IgD-negative memory B cell (primary cell): ENCODE measurements at regions not wholly inside any gene's neighbourhood (a gene's known extent, or its start where the extent isn't known, plus 50 kb on each side); places are given as distances from the start of the nearest gene placed in this dataset.

Experiments used
- H3K27ac Mint-ChIP-seq, 3 donors: one replicate each; pipeline ENCODE4 v1.8.0; 2020 to 2022; ENCODE audit warnings: mild to moderate bottlenecking in 3 of 3, mixed read lengths in 3 of 3, moderate library complexity in 1 of 3
- H3K27me3 Mint-ChIP-seq: one replicate; pipeline ENCODE4 v1.8.0; 2021; ENCODE audit warnings: mixed read lengths
- H3K36me3 Mint-ChIP-seq: one replicate; pipeline ENCODE4 v1.8.0; 2020; ENCODE audit warnings: mild to moderate bottlenecking, mixed read lengths
- H3K4me1 Mint-ChIP-seq, 3 donors: one replicate each; pipeline ENCODE4 v1.8.0; 2020 to 2022; ENCODE audit warnings: mixed read lengths in 3 of 3, mild to moderate bottlenecking in 1 of 3
- H3K4me3 Mint-ChIP-seq, 4 donors: one replicate each; pipeline ENCODE4 v1.8.0; 2020 to 2022; ENCODE audit warnings: mild to moderate bottlenecking in 4 of 4, mixed read lengths in 4 of 4, moderate library complexity in 3 of 4
- H3K9me3 Mint-ChIP-seq, 3 donors: one replicate each; pipeline ENCODE4 v1.8.0; 2020 to 2021; ENCODE audit warnings: mixed read lengths in 3 of 3, mild to moderate bottlenecking in 1 of 3

DNA sequence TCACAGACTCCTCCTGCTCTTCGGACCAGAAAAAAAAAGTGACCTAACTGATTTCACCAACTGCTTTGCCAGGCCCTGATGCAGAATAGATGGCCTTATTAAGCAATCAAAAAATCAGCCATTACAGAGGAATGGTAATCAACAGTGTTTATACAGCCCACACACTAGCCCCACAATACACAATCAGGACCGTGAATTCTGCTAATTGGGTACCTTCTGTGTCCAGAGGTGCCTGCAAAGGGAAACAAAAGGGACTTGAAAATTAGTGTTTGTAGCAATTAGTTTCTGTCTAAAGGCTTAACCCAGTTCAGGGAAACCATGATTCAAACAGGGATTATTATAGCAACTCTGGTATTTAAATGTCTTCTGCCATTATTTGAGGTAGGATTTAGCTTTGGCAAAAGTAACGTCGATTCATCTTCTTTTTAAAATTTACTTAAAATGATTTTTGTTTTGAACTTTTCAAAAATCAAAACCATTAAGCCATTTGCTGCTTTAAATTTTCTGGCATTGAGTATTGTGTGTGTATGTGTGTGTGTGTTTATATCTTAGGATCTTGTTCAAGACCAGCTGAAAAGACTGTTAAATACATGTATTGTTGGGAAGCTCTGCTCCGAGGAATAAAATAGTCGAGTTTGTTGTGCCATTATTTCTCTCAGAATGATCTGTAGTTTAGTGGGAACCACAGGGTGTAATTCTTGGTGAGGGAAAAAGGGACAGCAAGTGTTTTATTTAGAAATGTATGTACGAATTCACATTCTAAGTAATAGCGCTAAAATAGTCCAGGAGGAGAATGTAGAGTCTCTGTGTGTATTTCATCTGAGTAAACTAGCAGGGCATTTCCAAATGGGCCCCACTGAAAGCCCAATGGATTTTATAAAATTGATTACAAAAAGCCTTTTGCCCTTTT is 156.1 kb downstream of the PTCSC3 start:
- Mint-ChIP-seq H3K4me1 (peaks cover 0 to 8% (median 4%) of the 10 kb centered on the region in 3 donors), H3K36me3 (no peaks in the 10 kb centered on the region), H3K27me3 (no peaks in the 10 kb centered on the region), H3K4me3 (no peak overlapping the region), H3K27ac (no peak overlapping the region), H3K9me3 (peaks cover 0 to 2% (median 0%) of the 10 kb centered on the region in 3 donors)

DNA sequence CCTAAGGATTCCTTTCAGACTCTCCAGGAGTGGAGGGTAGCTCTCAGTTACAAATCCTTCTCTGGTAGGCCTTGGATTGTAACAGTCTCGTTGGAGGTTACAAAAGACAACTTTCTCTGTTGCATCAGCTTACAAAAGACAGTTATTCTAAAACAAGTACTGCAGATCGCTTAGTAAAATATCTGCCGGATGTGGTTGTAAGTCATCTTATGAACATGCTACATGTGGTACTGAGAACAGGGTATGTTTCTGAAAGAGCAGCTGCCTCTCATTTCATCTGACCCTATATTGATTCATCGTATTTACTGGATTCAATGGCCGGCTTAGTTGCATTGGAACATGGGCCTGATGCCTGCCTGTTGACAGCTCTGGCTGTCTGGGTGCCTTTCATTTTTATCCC is 157.4 kb downstream of the PTCSC3 start:
- peaks cover 3% of the 10 kb centered on the region for H3K27me3 Mint-ChIP-seq
- H3K4me3 Mint-ChIP-seq, result no peak overlapping the region
- no peak overlapping the region for H3K27ac Mint-ChIP-seq

DNA sequence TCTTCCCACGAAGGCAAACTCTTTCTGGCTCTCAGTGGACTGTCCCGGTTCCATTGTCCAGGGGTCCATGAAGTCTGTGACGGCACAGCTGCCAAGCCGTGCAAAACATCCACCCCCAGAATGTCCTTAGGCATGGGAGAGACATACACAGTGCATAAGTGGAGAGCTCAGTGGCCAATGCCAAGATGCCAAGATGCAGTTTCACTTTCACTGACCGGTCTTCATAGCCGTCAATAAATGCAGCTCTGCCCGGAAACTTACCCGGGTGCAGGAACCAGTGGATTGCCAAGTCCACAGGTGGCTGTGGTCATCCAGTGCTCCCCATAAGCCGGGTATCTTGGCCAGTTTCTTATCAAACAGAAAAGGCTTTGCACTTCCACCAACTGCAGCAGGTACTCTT is 162.3 kb downstream of the PTCSC3 start:
- Mint-ChIP-seq H3K9me3 (no peaks in the 10 kb centered on the region), H3K36me3 (no peaks in the 10 kb centered on the region), H3K27me3 (peaks cover 3% of the 10 kb centered on the region), H3K27ac (no peak overlapping the region), H3K4me3 (no peak overlapping the region), H3K4me1 (peaks cover 0 to 2% (median 0%) of the 10 kb centered on the region in 3 donors)

More for the DNA sequence above, 157.4 kb downstream of the PTCSC3 start:
- Mint-ChIP-seq H3K36me3 (no peaks in the 10 kb centered on the region), H3K4me1 (peaks cover 0 to 8% (median 4%) of the 10 kb centered on the region in 3 donors), H3K9me3 (no peaks in the 10 kb centered on the region)

DNA sequence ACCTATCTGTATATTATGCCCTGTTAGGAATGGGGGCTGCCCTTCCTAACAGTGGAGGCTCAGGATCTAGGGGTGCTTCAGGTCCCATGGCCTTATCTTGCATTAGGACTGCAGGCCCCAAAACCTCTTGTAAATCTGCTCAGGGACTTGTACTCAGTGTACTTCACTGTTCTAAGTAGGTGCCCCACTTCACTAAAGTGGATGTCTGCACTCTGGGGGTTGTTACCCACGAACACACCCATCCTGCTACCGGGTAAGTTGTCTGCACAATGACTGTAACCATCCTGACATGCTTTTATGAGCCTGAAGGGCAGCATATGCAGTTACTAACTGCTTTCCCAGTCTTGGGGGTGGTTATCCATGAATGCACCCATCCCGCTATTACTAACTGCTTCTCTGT is 163.0 kb downstream of the PTCSC3 start:
- H3K27ac Mint-ChIP-seq, result no peak overlapping the region
- H3K36me3 Mint-ChIP-seq, result no peaks in the 10 kb centered on the region
- peaks cover 0 to 2% (median 0%) of the 10 kb centered on the region in 3 donors for H3K4me1 Mint-ChIP-seq
- no peaks in the 10 kb centered on the region for H3K9me3 Mint-ChIP-seq
- peaks cover 3% of the 10 kb centered on the region for H3K27me3 Mint-ChIP-seq
- no peak overlapping the region for H3K4me3 Mint-ChIP-seq

DNA sequence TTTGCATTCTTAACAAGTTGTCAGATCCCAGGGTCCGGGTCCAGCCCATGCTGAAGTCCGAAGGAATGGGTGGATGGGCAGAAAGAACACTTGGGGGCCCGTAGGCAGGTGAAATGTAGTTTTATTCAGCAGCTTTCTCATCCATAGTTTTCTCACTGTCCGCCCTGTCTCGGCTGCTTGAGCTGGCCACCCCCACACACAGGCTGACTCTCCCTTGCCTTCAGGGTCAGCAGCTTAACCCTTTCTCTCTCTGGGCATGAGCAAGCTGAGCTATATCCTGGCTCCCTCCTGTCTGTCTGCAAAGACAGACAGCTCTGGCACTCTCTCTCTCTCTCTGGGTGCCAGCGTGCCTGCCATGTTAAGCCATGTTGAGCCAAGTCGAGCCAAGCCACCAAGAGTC is 163.9 kb downstream of the PTCSC3 start:
- Mint-ChIP-seq H3K4me3 (no peak overlapping the region), H3K36me3 (no peaks in the 10 kb centered on the region), H3K4me1 (peaks cover 0 to 2% (median 0%) of the 10 kb centered on the region in 3 donors), H3K27ac (no peak overlapping the region), H3K27me3 (peaks cover 3% of the 10 kb centered on the region), H3K9me3 (no peaks in the 10 kb centered on the region)

DNA sequence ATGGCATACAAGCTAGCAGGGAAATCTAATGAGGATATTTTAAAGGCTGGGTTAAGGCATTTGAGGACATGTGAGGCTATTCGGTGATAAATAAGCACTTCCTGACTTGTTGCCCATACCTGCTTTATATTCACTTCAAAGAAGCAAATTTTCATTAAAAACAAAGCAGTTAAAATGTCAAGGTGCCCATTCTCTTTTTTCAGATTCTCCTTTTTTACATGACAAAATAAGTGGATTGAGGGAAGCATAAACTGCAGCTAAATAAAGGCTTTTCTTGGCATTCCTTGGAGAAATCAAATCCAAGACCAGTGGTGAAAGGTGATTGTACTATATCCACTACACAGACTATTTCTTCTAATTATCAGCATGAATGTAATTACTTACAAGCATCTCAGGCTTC is 166.9 kb downstream of the PTCSC3 start:
- H3K36me3 Mint-ChIP-seq, result no peaks in the 10 kb centered on the region
- no peaks in the 10 kb centered on the region for H3K9me3 Mint-ChIP-seq
- H3K27ac Mint-ChIP-seq, result no peak overlapping the region
- H3K4me3 Mint-ChIP-seq, result no peak overlapping the region
- H3K4me1 Mint-ChIP-seq, result no peaks in the 10 kb centered on the region
- H3K27me3 Mint-ChIP-seq, result peaks cover 1% of the 10 kb centered on the region

DNA sequence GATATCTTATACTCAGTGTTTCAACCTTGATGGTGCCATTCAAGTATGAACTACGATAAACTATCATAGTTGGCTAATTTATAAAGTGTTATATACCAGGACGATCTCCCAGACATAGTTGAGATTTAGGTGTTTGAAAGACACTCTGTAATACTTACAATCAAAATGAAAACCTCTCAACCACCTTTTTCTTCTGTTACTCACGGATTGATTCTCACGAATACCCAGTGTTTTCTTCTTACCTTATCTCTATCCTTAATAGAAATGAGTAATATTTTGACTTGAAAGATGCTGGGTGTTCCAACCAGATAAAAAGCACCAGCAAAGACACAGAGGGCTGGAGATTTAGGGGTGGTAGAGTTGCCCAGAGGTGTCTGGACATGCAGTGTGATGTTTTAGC is 169.9 kb downstream of the PTCSC3 start:
- Mint-ChIP-seq H3K27me3 (peaks cover 1% of the 10 kb centered on the region), H3K9me3 (no peaks in the 10 kb centered on the region), H3K27ac (no peak overlapping the region), H3K36me3 (no peaks in the 10 kb centered on the region), H3K4me1 (no peaks in the 10 kb centered on the region), H3K4me3 (no peak overlapping the region)

DNA sequence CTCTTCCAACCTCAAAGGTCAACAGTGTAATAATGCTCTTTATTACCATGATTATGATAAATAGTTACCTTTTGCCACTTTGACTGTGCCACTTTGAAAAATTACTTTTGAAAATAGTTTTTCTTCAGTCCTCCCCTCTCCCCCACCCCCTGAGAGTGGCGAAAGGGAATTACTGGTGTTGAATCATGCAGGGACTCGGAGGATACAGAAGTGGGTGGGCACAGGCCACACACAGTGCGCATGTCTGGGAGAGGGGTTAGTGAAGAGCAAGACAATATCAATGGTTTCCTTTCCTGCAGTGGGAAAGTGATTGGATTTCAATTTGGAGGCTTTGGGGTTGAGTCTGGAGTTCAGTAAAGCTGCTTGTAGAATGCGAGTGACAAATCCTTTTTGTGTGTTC is 170.9 kb downstream of the PTCSC3 start:
- Mint-ChIP-seq H3K27ac (no peak overlapping the region), H3K36me3 (no peaks in the 10 kb centered on the region), H3K27me3 (peaks cover 1% of the 10 kb centered on the region), H3K4me3 (no peak overlapping the region), H3K9me3 (no peaks in the 10 kb centered on the region), H3K4me1 (no peaks in the 10 kb centered on the region)

DNA sequence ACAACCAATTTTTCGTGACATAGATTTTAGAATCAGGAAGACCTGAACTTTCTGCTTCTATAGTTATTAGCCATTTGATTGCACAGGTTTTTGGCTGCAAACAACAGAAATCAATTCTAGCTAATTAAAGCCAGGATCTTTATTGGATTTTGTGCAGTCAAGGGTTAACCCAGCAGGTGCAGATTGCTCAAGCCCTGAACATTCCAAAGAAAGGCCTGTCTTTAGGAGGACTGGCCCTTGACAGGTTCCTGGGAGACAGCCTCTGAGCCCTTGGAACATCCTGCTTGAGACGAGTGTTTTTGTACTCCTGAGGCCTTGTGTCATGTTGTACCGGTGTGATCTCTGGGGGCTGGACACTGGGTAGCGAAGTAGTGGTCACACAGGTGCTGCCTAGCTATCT is 174.6 kb downstream of the PTCSC3 start:
- Mint-ChIP-seq H3K9me3 (no peaks in the 10 kb centered on the region), H3K4me1 (no peaks in the 10 kb centered on the region), H3K27ac (no peak overlapping the region), H3K27me3 (peaks cover 1% of the 10 kb centered on the region), H3K36me3 (no peaks in the 10 kb centered on the region), H3K4me3 (no peak overlapping the region)

DNA sequence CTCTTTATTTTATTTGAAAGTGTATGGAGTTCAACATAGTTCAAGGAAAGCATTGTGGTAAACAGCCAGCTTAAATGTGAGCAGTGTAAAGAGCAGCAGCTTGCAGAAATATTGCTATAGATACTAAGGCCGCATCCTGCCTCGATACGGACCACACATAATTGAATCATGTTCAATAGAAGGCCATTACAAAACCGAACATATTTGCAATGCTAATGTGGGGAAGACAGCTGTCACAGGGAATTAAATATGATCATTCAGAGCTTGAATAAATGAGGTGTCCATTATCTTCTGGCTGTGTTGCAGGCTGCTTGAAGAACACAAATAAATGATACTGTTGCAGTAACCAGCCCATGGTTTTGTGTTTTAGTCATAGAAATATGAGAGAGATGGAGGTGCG is 173.2 kb downstream of the BRMS1L start:
- Mint-ChIP-seq H3K36me3 (no peaks in the 10 kb centered on the region), H3K4me1 (no peaks in the 10 kb centered on the region), H3K4me3 (no peak overlapping the region), H3K9me3 (no peaks in the 10 kb centered on the region), H3K27me3 (no peaks in the 10 kb centered on the region), H3K27ac (no peak overlapping the region)

DNA sequence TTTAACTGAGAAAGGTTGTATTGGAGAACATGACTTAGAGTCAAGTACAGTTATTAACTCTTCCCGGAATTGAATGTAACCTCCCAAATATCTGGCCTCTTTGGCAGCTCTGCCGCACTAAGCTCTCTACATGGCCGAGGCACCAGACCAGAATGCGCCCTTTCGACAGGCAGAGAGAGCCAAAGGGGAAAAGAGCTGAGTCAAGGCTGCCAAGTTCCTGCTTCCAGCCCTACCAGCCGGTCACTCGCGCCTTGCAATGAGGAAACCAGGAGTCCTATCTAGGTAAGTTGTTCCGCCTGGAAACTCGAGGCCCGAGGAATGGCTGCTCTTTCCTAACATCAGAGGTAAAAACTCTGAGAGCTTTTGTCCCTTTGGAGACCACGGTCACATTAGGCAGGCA is 172.2 kb downstream of the BRMS1L start:
- Mint-ChIP-seq H3K36me3 (no peaks in the 10 kb centered on the region), H3K9me3 (no peaks in the 10 kb centered on the region), H3K4me1 (no peaks in the 10 kb centered on the region), H3K4me3 (no peak overlapping the region), H3K27me3 (peaks cover 2% of the 10 kb centered on the region), H3K27ac (no peak overlapping the region)

DNA sequence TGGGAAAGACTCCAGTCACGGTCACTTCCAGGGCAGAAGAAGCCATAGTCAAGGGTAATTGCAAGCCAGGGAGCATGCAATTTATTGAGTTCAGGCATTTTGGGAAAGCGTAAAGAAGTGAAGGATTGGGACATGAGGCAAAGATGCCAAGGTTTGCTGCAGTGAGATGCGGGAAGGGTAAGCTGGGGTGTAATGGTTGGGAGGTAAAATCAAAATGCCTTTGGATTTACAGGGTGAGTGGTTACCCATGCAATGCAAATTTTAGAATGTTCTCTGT is 167.5 kb downstream of the BRMS1L start:
- Mint-ChIP-seq H3K36me3 (peaks cover 3% of the 10 kb centered on the region), H3K4me1 (no peaks in the 10 kb centered on the region), H3K4me3 (no peak overlapping the region), H3K9me3 (no peaks in the 10 kb centered on the region), H3K27ac (no peak overlapping the region), H3K27me3 (peaks cover 2% of the 10 kb centered on the region)

DNA sequence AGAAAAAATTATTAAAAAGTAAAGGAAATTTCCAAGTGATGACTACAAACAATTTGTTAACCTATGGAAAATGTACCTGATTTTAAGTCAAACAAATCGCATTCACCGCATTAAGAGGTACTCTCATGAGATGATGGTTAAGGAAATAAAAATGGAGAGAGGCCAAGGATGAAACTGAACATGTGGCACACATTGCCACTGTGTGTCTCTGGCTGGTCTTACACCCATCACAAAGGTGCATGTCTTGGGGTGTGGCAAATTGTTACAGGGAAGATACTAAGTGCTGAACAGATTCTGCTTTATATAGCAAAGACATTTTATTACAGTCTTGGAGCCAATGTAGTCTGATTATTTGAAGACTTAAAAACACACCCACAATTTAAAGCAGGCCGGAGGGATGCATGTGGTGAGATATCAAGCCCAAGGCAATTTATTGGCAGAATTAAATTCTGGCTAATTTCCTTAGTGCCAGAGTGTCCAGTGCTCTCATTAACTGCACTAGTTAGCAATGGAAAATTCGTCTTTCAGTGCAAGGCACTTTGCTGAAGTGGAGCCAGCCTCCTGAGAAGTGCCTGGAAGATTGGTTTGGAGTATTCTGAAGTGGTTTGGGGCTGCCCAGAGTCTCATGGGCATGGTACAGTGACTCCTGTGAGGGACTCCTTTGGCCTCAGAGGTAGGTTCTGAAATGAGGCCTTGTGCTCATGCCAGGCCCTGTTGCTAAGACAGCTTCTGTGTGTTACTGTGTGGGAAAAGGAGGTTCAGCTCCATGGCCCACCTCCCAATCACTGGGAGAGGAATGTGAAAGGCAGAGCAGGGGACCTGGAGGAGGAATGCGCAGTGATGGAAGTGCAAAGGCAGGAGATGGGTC is 166.9 kb downstream of the BRMS1L start:
- Mint-ChIP-seq H3K4me3 (no peak overlapping the region), H3K4me1 (no peaks in the 10 kb centered on the region), H3K9me3 (no peaks in the 10 kb centered on the region), H3K36me3 (peaks cover 3% of the 10 kb centered on the region), H3K27ac (no peak overlapping the region), H3K27me3 (peaks cover 2% of the 10 kb centered on the region)

DNA sequence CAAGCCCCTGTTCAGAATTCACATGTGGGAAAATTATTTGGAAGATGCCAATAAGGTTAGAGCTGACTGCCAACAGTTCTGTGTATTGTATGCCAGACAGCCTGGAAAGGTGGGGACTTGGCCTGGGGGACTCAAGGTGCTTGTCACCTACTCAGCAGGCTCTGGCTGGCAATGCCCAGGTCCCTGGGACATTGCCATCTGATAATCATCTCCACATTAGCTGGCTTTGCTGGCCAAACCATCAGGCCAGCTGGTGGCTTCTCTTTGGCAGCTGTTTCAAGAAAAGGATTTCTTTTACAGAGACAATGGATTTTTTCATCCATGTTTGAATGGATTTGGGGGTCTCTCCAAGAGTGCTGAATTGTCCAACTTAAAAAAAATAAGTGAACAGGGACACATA is 165.2 kb downstream of the BRMS1L start:
- Mint-ChIP-seq H3K4me3 (no peak overlapping the region), H3K27ac (no peak overlapping the region), H3K27me3 (peaks cover 4% of the 10 kb centered on the region), H3K9me3 (no peaks in the 10 kb centered on the region), H3K4me1 (no peaks in the 10 kb centered on the region), H3K36me3 (peaks cover 3% of the 10 kb centered on the region)

DNA sequence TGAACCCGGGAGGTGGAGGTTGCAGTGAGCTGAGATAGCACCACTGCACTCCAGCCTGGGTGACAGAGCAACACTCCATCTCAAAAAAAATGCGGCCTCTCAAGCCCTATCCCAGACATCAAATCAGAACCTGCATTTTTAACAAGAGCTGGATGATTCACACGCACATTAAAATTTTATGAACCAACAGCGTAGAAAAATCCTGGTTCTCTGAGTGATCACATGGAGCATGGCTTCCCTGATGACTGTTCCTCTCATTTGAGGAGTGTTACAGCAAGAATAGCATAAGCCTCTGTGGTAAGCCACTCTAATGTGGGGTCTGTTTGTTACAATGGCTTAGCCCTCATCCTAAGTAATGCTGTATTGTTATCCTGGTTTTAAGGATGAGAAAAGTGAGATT is 163.6 kb downstream of the BRMS1L start:
- Mint-ChIP-seq H3K9me3 (no peaks in the 10 kb centered on the region), H3K27me3 (peaks cover 4% of the 10 kb centered on the region), H3K4me3 (no peak overlapping the region), H3K27ac (peak overlapping the region in 1 of 3 donors; percentile 4), H3K36me3 (peaks cover 3% of the 10 kb centered on the region), H3K4me1 (no peaks in the 10 kb centered on the region)
